Glutamatergic neuron (in vitro differentiated cells): ENCODE measurements at regions not wholly inside any gene's neighbourhood (a gene's known extent, or its start where the extent isn't known, plus 50 kb on each side); places are given as distances from the start of the nearest gene placed in this dataset.
"Not testable (repeated sequence)": the region's sequence is repeated elsewhere in the genome, so short reads cannot be mapped to it uniquely, and the experiment has no call there.

Experiments
- DNase-seq: peaks from one replicate; pipeline ENCODE4 v3.0.0; 2022
- H3K27ac Mint-ChIP-seq: one replicate; pipeline ENCODE4 v1.8.0; 2020; ENCODE audit warnings: mild to moderate bottlenecking, mixed read lengths, inconsistent platforms; ENCODE audit not compliant: unreplicated experiment
- H3K27me3 Mint-ChIP-seq: one replicate; pipeline ENCODE4 v1.8.0; 2020; ENCODE audit warnings: mild to moderate bottlenecking, moderate library complexity, mixed read lengths, inconsistent platforms; ENCODE audit not compliant: unreplicated experiment
- H3K36me3 Mint-ChIP-seq: one replicate; pipeline ENCODE4 v1.8.0; 2020; ENCODE audit warnings: mild to moderate bottlenecking, mixed read lengths, inconsistent platforms; ENCODE audit not compliant: unreplicated experiment
- H3K4me1 Mint-ChIP-seq: one replicate; pipeline ENCODE4 v1.8.0; 2020; ENCODE audit warnings: mild to moderate bottlenecking, low read depth, mixed read lengths, inconsistent platforms; ENCODE audit not compliant: unreplicated experiment
- H3K4me3 Mint-ChIP-seq: one replicate; pipeline ENCODE4 v1.8.0; 2020; ENCODE audit warnings: mild to moderate bottlenecking, mixed read lengths, inconsistent platforms; ENCODE audit not compliant: unreplicated experiment
- H3K9me3 Mint-ChIP-seq: one replicate; pipeline ENCODE4 v1.8.0; 2020; ENCODE audit warnings: mild to moderate bottlenecking, moderate library complexity, mixed read lengths, inconsistent platforms; ENCODE audit not compliant: unreplicated experiment
- TF ChIP-seq, protein P1 (sequence below): fragments of 200-600 bp; sonication (generic); IDR thresholded peaks from one replicate; pipeline ENCODE4 v1.5.0; 2021; ENCODE audit not compliant: partially characterized antibody, unreplicated experiment

DNA sequence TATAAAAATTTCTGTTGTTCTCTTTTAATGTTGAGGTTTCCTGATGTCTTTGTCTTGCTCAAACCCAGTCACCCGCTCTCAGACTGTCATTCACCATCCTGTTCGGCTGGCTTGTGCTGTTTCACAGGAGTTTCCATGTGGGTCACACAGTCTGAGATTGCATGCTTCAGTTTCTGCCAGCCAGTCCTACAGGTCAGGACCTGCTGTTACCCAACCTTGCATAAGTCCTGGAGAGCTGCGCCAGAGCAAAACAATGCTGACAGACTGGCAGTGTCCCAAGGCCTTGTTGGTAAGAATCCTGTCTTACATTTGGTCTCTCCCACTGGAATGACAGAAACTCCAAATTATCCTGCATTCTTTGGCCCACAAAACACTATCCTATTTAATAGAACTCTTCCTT lies 340.0 kb upstream of the SLITRK5 start:
- Mint-ChIP-seq H3K27ac (no peak overlapping the region), H3K4me3 (no peak overlapping the region), H3K4me1 (no peaks in the 10 kb centered on the region), H3K9me3 (no peaks in the 10 kb centered on the region), H3K27me3 (no peaks in the 10 kb centered on the region), H3K36me3 (no peaks in the 10 kb centered on the region)
- TF ChIP-seq, protein P1, sequence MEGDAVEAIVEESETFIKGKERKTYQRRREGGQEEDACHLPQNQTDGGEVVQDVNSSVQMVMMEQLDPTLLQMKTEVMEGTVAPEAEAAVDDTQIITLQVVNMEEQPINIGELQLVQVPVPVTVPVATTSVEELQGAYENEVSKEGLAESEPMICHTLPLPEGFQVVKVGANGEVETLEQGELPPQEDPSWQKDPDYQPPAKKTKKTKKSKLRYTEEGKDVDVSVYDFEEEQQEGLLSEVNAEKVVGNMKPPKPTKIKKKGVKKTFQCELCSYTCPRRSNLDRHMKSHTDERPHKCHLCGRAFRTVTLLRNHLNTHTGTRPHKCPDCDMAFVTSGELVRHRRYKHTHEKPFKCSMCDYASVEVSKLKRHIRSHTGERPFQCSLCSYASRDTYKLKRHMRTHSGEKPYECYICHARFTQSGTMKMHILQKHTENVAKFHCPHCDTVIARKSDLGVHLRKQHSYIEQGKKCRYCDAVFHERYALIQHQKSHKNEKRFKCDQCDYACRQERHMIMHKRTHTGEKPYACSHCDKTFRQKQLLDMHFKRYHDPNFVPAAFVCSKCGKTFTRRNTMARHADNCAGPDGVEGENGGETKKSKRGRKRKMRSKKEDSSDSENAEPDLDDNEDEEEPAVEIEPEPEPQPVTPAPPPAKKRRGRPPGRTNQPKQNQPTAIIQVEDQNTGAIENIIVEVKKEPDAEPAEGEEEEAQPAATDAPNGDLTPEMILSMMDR: no peak
- DNase-seq: no peak

DNA sequence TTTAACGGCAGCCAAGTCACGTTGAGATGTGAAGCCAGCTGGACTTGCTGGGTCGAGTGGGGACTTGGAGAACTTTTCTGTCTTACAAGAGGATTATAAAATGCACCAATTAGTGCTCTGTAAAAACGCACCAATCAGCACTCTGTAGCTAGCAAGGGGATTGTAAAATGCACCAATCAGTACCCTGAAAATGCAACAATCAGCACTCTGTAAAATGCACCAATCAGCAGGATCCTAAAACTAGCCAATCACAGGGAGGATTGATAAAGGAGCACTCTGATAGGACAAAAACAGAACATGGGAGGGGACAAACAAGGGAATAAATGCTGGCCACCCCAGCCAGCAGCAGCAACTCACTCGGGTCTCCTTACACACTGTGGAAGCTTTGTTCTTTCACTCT lies 337.6 kb upstream of the SLITRK5 start:
- TF ChIP-seq, protein P1: no peak
- Mint-ChIP-seq H3K4me3 (no peak overlapping the region), H3K27ac (no peak overlapping the region)

GRCh38 chr13:87334176-87334575 lies 337.0 kb upstream of the SLITRK5 start:
- Mint-ChIP-seq H3K36me3 (no peaks in the 10 kb centered on the region), H3K9me3 (no peaks in the 10 kb centered on the region), H3K4me3 (no peak overlapping the region), H3K27ac (no peak overlapping the region), H3K27me3 (no peaks in the 10 kb centered on the region), H3K4me1 (no peaks in the 10 kb centered on the region)
- no peak for DNase-seq
- TF ChIP-seq, protein P1: no peak

More for the DNA sequence above, 337.6 kb upstream of the SLITRK5 start:
- H3K27me3 Mint-ChIP-seq: no peaks in the 10 kb centered on the region
- no peaks in the 10 kb centered on the region for H3K4me1 Mint-ChIP-seq
- H3K36me3 Mint-ChIP-seq: no peaks in the 10 kb centered on the region
- no peaks in the 10 kb centered on the region for H3K9me3 Mint-ChIP-seq
- DNase-seq: no peak

DNA sequence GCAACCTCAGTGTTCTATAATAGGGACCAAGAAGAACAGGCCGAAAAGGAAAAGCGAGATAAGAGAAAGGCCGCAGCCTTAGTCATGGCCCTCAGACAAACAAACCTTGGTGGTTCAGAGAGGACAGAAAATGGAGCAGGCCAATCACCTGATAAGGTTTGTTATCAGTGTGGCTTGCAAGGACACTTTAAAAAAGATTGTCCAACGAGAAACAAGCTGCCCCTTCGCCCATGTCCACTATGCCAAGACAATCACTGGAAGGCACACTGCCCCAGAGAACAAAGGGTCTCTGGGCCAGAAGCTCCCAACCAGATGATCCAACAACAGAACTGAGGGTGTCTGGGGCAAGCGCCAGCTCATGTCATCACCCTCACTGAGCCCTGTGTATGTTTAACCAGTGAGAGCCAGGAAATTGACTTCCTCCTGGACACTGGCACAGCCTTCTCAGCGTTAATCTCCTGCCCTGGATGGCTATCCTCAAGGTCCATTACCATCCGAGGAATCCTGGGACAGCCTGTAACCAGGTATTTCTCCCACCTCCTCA lies 334.8 kb upstream of the SLITRK5 start:
- H3K4me1 Mint-ChIP-seq, H3K9me3 Mint-ChIP-seq: not testable (repeated sequence)

DNA sequence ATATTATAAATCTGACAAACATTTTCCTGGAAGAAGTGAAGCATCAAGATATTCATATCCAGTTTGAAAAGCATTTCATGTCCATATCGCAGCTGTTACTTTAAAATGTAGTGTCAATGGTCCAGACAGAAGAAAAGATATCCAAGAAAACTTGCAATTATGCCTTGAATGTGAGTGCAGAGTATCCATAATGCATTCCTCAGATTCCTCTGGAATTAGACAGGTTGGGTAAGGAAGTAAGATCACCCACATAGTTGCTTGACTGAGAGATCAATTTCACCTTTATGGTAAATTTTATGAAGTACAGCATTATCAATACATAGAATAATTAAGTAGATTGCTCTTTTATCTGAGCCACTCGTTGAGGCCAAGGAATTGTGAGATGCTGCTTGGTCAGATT lies 327.0 kb upstream of the SLITRK5 start:
- DNase-seq: no peak
- TF ChIP-seq, protein P1: no peak
- Mint-ChIP-seq H3K4me3 (no peak overlapping the region), H3K4me1 (no peaks in the 10 kb centered on the region), H3K27me3 (no peaks in the 10 kb centered on the region), H3K36me3 (no peaks in the 10 kb centered on the region), H3K9me3 (peaks cover 1% of the 10 kb centered on the region), H3K27ac (no peak overlapping the region)

More for the DNA sequence above, 334.8 kb upstream of the SLITRK5 start:
- not testable (repeated sequence) for H3K27me3 Mint-ChIP-seq, H3K27ac Mint-ChIP-seq, H3K4me3 Mint-ChIP-seq, H3K36me3 Mint-ChIP-seq, DNase-seq
